ENCODE measurements at regions not wholly inside any gene's neighbourhood (a gene's known extent, or its start where the extent isn't known, plus 50 kb on each side); places are given as distances from the start of the nearest gene placed in this dataset.
"Not testable (repeated sequence)": the region's sequence is repeated elsewhere in the genome, so short reads cannot be mapped to it uniquely, and the experiment has no call there.

DNA sequence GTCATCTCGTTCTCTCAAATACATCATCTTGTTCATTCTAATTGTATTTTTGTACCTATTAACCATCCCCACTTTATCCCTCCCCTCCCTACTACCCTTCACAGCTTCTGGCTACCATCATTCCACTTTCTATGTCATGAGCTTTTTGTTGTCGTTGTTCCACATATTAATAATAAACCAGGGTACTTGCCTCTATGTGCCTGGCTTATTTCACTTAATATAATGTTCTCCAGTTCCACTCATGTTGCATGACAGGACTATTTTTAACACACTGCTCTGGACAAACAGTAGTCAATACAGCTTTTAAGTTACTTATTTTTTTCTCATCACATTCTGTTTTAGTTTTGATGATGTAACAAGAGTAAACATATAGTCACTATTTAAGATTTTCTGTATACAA is 872.3 kb downstream of the SLITRK1 start:
- DNase-seq (no peak), ATAC-seq (no peak)
- ChIA-PET CTCF (no interaction called here), POLR2A (no interaction called here)
- H3K4me3 Mint-ChIP-seq, result no peak overlapping the region
- no peak overlapping the region for H3K27ac Mint-ChIP-seq
- H3K9me3 Mint-ChIP-seq (ENCODE audit: insufficient read depth), result peaks cover 19% of the 10 kb centered on the region
- H3K27me3 Mint-ChIP-seq (ENCODE audit: low read depth), result no peaks in the 10 kb centered on the region
- no peaks in the 10 kb centered on the region for H3K36me3 Mint-ChIP-seq (ENCODE audit: low read depth)
- H3K4me1 Mint-ChIP-seq (ENCODE audit: low read depth), result no peaks in the 10 kb centered on the region

DNA sequence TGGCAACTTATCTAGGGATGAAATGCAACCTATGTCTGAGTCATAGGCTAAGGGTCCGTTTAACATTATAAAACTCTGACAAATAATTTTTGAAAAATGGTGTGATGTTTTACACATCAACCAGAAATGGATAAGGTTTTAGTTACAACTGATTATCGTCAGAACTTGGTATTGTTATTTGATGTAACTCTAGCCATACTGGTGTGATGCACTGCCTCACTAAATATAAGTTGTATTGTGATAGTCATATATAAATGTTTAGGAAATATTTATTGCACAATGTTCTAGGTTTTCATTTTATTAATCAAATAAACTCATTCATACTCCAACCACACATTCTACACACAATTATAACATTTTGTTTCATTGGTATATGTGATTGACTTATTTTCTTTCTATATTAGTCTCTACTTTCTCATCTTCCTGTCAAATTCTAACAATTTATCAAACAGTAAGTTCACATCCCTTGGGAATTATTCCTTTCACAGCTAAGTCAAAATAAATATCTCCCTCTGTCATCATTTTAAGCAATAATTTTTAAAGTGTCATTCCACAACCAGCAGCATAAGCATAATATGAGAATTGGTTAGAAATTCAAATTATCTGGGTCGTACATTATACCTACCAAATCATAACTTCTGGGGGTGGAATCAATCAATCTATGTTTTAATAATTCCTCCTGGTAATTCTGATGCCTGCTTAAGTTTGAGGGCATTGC is 873.9 kb downstream of the SLITRK1 start:
- ATAC-seq (no peak), DNase-seq (no peak)
- no peak overlapping the region for H3K4me3 Mint-ChIP-seq
- POLR2A ChIA-PET, result no interaction called here
- H3K9me3 Mint-ChIP-seq (ENCODE audit: insufficient read depth), result peaks cover 13% of the 10 kb centered on the region
- H3K36me3 Mint-ChIP-seq (ENCODE audit: low read depth), result no peaks in the 10 kb centered on the region
- no peaks in the 10 kb centered on the region for H3K4me1 Mint-ChIP-seq (ENCODE audit: low read depth)
- CTCF ChIA-PET, result no interaction called here
- H3K27me3 Mint-ChIP-seq (ENCODE audit: low read depth), result no peaks in the 10 kb centered on the region
- no peak overlapping the region for H3K27ac Mint-ChIP-seq

DNA sequence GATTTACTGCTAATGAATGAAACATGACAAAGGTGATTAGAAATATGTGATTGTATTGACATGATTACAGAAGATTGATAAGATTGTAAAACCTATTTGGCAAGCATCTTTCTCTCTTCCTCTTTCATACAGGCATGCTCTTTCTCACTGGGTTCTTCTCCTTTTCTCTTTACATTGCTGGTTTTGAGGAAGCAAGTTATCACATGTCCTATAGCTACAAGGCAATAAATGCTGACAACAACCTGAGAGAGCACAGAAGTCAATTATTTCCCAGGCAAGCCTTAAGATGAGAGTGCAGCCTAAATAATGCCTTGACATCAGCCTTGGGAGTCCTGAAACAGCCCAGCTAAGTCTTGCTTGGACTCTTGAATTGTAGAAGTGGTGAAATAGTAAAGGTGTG is 875.0 kb downstream of the SLITRK1 start:
- no peak overlapping the region for H3K4me3 Mint-ChIP-seq
- no peaks in the 10 kb centered on the region for H3K36me3 Mint-ChIP-seq (ENCODE audit: low read depth)
- ATAC-seq (no peak), DNase-seq (no peak)
- H3K9me3 Mint-ChIP-seq (ENCODE audit: insufficient read depth), result peaks cover 13% of the 10 kb centered on the region
- CTCF ChIA-PET, result no interaction called here
- H3K4me1 Mint-ChIP-seq (ENCODE audit: low read depth), result no peaks in the 10 kb centered on the region
- H3K27me3 Mint-ChIP-seq (ENCODE audit: low read depth), result no peaks in the 10 kb centered on the region
- POLR2A ChIA-PET, result no interaction called here
- H3K27ac Mint-ChIP-seq, result no peak overlapping the region

DNA sequence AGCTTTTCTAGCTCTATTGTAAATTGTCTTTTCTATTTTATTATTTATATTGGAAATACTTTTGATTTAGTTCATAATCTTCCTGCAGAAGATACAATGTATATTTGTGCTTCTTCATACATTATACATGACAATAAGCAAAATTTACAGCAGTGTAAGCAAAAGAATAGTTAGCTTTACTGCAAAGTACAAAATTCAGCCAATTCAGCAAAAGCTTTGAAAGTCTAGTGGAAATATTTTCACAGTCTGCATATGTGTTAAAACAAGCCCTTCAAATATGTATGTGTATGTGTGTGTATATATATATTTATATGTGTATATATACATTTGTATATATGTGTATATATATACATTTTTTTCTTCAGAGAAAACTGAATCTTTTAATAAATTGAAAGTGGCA is 879.1 kb downstream of the SLITRK1 start:
- Mint-ChIP-seq H3K9me3 (ENCODE audit: insufficient read depth) (peaks cover 9% of the 10 kb centered on the region), H3K4me3 (no peak overlapping the region), H3K36me3 (ENCODE audit: low read depth) (no peaks in the 10 kb centered on the region), H3K27ac (no peak overlapping the region), H3K4me1 (ENCODE audit: low read depth) (no peaks in the 10 kb centered on the region), H3K27me3 (ENCODE audit: low read depth) (no peaks in the 10 kb centered on the region)
- no peak for ATAC-seq
- DNase-seq, result no peak
- POLR2A ChIA-PET, result no interaction called here
- CTCF ChIA-PET, result no interaction called here

DNA sequence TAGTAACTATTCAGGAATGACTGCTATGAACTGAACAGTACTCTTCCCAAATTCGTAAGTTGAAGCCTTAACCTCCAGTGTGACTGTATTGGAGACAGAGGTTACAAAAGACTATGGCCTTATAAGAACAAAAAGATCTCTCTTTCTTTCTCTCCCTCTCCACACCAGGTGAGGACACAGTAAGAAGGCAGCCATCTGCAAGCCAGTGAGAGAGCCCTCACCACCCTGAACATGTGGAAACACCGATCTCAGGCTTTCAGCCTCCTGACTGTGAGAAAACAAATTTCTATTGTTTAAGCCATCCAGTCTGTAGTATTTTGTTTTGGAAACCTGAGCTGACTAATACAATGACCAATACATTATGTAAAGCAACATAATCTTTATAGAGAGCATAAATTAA is 888.9 kb downstream of the SLITRK1 start:
- no peaks in the 10 kb centered on the region for H3K36me3 Mint-ChIP-seq (ENCODE audit: low read depth)
- CTCF ChIA-PET, result no interaction called here
- peaks cover 3% of the 10 kb centered on the region for H3K9me3 Mint-ChIP-seq (ENCODE audit: insufficient read depth)
- H3K4me1 Mint-ChIP-seq (ENCODE audit: low read depth), result no peaks in the 10 kb centered on the region
- H3K27ac Mint-ChIP-seq, result no peak overlapping the region
- POLR2A ChIA-PET, result no interaction called here
- no peak overlapping the region for H3K4me3 Mint-ChIP-seq
- no peaks in the 10 kb centered on the region for H3K27me3 Mint-ChIP-seq (ENCODE audit: low read depth)
- DNase-seq (no peak), ATAC-seq (no peak)

DNA sequence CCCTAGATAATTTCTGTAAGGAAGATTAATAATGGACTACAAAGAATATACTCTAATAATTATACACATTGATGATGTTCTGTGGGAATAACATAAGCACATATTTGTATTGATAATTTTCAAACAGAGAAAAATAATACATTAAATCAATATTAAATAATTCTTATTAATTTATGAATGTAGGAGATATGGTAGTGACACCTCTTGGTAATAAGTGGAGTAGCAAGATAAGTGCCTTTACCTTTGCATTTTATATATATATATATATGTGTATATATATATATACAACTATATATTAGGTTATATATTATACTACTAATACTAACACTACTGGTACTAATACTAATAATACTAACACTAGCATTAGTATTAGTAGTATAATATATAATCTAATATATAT is 905.8 kb downstream of the SLITRK1 start:
- H3K27ac Mint-ChIP-seq, result no peak overlapping the region
- DNase-seq (no peak), ATAC-seq (no peak)
- H3K9me3 Mint-ChIP-seq (ENCODE audit: insufficient read depth), result no peaks in the 10 kb centered on the region
- no peaks in the 10 kb centered on the region for H3K27me3 Mint-ChIP-seq (ENCODE audit: low read depth)
- H3K36me3 Mint-ChIP-seq (ENCODE audit: low read depth), result no peaks in the 10 kb centered on the region
- ChIA-PET CTCF (no interaction called here), POLR2A (no interaction called here)
- H3K4me3 Mint-ChIP-seq, result no peak overlapping the region
- H3K4me1 Mint-ChIP-seq (ENCODE audit: low read depth), result no peaks in the 10 kb centered on the region

DNA sequence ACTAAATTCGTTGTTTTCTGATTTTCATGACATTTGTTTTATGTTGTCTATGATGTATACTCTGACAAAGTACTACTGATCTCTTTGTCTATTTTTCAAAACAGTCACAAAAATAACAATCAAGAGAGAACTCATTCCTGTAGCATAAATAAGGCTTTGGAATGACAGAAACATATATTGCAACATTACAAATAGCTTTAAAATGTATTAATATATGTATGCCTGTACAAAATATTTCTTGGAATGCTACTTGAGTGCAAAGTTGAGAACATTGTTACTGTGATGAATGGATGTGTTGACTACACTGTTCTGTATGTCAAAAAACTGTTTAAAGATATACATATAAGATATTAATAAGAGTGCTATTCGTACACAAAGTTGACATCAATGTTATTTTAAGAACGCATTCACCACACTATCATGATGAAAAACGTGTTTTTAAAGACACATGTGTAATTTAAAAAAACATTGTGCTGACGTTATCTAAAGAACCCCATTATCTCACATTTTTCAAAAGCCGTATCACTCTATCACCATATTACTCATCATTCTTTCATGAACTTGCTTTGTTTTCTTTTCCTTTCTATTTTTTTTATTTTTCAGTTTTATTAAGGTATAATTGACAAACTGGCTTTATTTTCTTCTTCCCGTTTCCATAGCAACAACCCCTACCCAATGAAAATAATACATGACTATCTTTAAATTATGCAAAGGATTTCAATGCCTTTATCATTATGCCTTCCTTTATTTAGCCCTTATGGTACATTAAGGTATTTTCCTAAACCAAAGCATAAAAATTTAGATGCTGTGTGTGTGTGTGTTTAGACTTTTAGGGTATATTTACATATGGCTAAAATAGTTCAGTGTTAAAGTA is 918.8 kb downstream of the SLITRK1 start:
- no peak overlapping the region for H3K27ac Mint-ChIP-seq
- no peaks in the 10 kb centered on the region for H3K4me1 Mint-ChIP-seq (ENCODE audit: low read depth)
- H3K27me3 Mint-ChIP-seq (ENCODE audit: low read depth), result no peaks in the 10 kb centered on the region
- no peak for DNase-seq
- ChIA-PET CTCF (no interaction called here), POLR2A (no interaction called here)
- H3K36me3 Mint-ChIP-seq (ENCODE audit: low read depth), result no peaks in the 10 kb centered on the region
- no peak overlapping the region for H3K4me3 Mint-ChIP-seq
- H3K9me3 Mint-ChIP-seq (ENCODE audit: insufficient read depth), result peaks cover 4% of the 10 kb centered on the region
- no peak for ATAC-seq

DNA sequence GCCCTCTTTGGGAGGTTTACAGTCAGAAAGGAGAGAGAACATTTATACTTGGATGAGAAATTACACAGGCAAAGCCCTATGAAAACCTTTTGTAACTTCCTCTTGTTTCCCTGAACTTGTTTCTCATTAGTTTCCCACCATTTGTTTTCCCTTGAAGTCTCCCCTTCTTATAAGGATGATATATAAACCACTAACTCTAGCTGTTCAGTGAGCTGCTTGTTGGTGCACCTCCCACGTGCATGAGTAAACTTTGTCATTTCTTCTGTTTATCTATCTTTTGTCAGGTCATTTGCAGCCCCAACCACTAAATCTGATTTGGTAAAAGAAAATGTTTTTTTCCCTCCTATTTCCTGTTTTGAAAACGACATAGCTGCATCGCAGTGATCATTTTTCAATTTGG is 919.9 kb downstream of the SLITRK1 start:
- DNase-seq (no peak), ATAC-seq (no peak)
- CTCF ChIA-PET, result no interaction called here
- Mint-ChIP-seq H3K4me1 (ENCODE audit: low read depth) (no peaks in the 10 kb centered on the region), H3K27me3 (ENCODE audit: low read depth) (no peaks in the 10 kb centered on the region), H3K27ac (no peak overlapping the region), H3K36me3 (ENCODE audit: low read depth) (no peaks in the 10 kb centered on the region), H3K9me3 (ENCODE audit: insufficient read depth) (peaks cover 4% of the 10 kb centered on the region), H3K4me3 (no peak overlapping the region)
- POLR2A ChIA-PET, result no interaction called here

DNA sequence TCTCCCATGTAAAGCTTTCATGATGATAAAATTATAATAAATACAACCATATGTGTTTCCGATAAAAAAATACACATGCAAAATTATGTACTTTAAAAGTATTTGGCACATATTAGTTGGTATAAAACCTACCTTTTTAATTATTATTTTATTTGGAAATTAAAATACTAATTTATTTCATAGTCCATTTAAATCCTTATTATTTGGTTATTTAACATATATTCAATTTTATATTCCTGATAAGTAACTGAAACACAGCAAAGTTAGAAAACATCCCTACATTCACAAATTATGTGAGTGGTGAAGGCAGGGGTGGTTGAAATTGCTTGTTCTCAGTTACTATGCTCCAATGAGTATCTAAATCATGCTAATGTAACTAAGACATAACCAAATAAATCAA is 920.5 kb downstream of the SLITRK1 start:
- POLR2A ChIA-PET, result no interaction called here
- Mint-ChIP-seq H3K27ac (no peak overlapping the region), H3K4me3 (no peak overlapping the region), H3K27me3 (ENCODE audit: low read depth) (no peaks in the 10 kb centered on the region), H3K36me3 (ENCODE audit: low read depth) (no peaks in the 10 kb centered on the region), H3K9me3 (ENCODE audit: insufficient read depth) (peaks cover 4% of the 10 kb centered on the region), H3K4me1 (ENCODE audit: low read depth) (no peaks in the 10 kb centered on the region)
- CTCF ChIA-PET, result no interaction called here
- no peak for ATAC-seq
- DNase-seq, result no peak

DNA sequence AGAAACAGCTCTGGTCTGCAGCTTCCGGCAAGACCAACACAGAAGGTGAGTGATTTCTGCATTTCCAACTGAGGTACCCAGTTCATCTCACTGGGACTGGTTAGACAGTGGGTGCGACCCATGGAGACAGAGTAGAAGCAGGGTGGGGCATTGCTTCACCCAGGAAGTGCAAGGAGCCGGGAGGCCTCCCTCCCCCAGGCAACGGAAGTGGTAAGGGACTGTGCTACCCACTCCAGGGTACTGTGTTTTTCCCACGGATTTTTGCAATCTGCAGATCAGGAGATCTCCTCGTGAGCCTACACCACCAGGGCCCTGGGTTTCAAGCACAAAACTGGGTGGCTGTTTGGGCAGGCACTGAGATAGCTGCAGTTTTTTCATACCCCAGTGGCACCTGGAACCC is 929.9 kb downstream of the SLITRK1 start:
- POLR2A ChIA-PET; ATAC-seq; H3K36me3 Mint-ChIP-seq (ENCODE audit: low read depth); H3K4me3 Mint-ChIP-seq; H3K4me1 Mint-ChIP-seq (ENCODE audit: low read depth); H3K27ac Mint-ChIP-seq; H3K27me3 Mint-ChIP-seq (ENCODE audit: low read depth); DNase-seq; H3K9me3 Mint-ChIP-seq (ENCODE audit: insufficient read depth); CTCF ChIA-PET: not testable (repeated sequence)

DNA sequence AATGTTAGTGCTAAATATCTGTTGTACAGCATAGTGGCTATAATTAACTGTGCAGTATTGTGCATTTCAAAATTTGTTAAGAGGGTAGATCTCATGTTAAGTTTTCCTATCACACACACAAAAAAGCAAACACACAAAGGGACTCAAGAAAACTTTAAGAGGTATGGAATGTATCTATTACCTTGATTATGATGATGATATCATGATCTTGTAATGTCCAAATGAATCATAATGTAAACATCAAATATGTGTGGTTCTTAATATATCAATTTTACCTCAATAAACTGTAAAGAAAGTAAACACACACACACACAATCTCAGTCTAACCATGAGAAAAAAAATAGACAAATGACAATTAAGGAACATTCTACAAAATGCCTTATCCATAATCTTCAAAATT is 934.6 kb downstream of the SLITRK1 start:
- Mint-ChIP-seq H3K36me3 (ENCODE audit: low read depth) (no peaks in the 10 kb centered on the region), H3K27ac (no peak overlapping the region), H3K4me1 (ENCODE audit: low read depth) (no peaks in the 10 kb centered on the region), H3K9me3 (ENCODE audit: insufficient read depth) (no peaks in the 10 kb centered on the region), H3K4me3 (no peak overlapping the region), H3K27me3 (ENCODE audit: low read depth) (no peaks in the 10 kb centered on the region)
- ChIA-PET CTCF (no interaction called here), POLR2A (no interaction called here)
- ATAC-seq, result no peak
- DNase-seq, result no peak

DNA sequence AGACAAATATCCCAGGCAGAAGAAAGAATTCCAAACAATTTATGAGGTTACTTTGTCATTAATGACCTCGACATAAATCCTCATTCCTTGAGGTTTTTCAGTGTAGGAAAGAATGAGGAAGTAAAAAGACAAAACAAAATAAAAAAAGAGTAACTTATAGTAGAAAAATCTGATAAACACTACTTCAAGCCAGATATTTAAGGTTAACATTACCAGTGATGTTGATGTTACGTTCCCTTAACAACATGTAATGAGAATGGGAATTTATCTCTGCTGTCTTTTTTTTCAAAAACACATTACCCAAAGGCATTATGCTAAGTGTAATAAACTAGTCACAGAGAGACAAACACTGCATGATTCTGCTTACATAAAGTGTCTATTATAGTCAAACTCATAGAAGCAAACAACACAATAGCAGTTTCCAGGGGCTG is 935.1 kb downstream of the SLITRK1 start:
- DNase-seq (no peak), ATAC-seq (no peak)
- Mint-ChIP-seq H3K4me1 (ENCODE audit: low read depth) (no peaks in the 10 kb centered on the region), H3K27me3 (ENCODE audit: low read depth) (no peaks in the 10 kb centered on the region), H3K4me3 (no peak overlapping the region), H3K27ac (no peak overlapping the region), H3K9me3 (ENCODE audit: insufficient read depth) (no peaks in the 10 kb centered on the region), H3K36me3 (ENCODE audit: low read depth) (no peaks in the 10 kb centered on the region)
- POLR2A ChIA-PET, result no interaction called here
- CTCF ChIA-PET, result no interaction called here

DNA sequence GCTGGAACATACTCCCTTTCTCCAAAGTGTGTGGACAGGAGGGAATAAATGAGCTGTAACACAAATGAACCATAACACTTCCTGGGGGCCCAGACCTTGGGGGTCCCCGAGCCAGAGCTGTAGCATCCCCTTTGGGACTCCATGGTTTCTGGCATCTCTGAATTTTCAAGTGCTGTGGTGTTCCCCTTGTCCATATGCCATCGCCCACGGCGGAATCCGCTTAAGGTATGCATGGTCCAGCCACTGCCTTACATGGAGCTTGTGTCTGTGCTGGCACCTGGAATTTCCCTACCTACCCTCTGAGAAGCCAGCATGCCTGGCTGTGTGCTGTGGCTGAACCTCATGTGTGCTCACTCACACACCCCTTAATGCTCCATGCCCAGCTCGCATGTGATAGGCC is 943.6 kb downstream of the SLITRK1 start:
- CTCF ChIA-PET, result no interaction called here

More for the DNA sequence above, 943.6 kb downstream of the SLITRK1 start:
- no peak overlapping the region for H3K27ac Mint-ChIP-seq
- ATAC-seq, result no peak
- DNase-seq, result no peak
- H3K4me1 Mint-ChIP-seq (ENCODE audit: low read depth), result no peaks in the 10 kb centered on the region
- H3K36me3 Mint-ChIP-seq (ENCODE audit: low read depth), result no peaks in the 10 kb centered on the region
- no peaks in the 10 kb centered on the region for H3K9me3 Mint-ChIP-seq (ENCODE audit: insufficient read depth)
- POLR2A ChIA-PET, result no interaction called here
- no peaks in the 10 kb centered on the region for H3K27me3 Mint-ChIP-seq (ENCODE audit: low read depth)
- H3K4me3 Mint-ChIP-seq, result no peak overlapping the region
